GM23248 (cell line): ENCODE measurements at regions not wholly inside any gene's neighbourhood (a gene's known extent, or its start where the extent isn't known, plus 50 kb on each side); places are given as distances from the start of the nearest gene placed in this dataset.

Experiments
- EZH2 ChIP-seq: fragments of 200-600 bp; sonication (generic); IDR thresholded peaks from 2 replicates; pipeline ENCODE4 v1.6.1; 2018; ENCODE audit warnings: antibody characterized with exemption, mild to moderate bottlenecking; ENCODE audit not compliant: insufficient read depth, poor library complexity, severe bottlenecking
- EZH2phosphoT487 ChIP-seq: fragments of 200-600 bp; sonication (generic); IDR thresholded peaks from 2 replicates; pipeline ENCODE4 v1.6.1; 2018; ENCODE audit warnings: antibody characterized with exemption, moderate library complexity, mild to moderate bottlenecking, low read depth; ENCODE audit not compliant: insufficient read depth

DNA sequence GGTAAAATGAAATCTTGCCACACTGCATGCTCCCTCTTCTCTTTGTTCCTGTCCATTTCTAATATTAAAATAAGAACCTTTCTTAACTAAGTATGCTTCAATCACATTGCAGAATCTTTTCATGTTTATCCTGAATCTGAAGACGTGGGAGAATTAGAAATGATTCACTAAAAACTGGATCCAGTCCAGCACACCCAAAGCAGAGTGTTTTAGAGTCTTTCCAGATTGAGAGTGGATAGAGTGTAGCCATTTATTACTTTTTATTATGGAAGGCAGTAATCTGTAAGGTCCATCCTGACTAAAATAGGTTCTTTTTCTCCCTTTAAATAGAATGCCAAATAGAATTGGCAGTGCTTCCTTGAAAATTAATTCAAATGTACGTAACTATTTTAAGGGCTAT lies 453.5 kb downstream of the TDRD3 start:
- no peak for TF ChIP-seq EZH2
- TF ChIP-seq EZH2phosphoT487, result no peak
